GM12872 (cell line): ENCODE measurements at regions not wholly inside any gene's neighbourhood (a gene's known extent, or its start where the extent isn't known, plus 50 kb on each side); places are given as distances from the start of the nearest gene placed in this dataset.

Experiments used
- TF ChIP-seq, protein P1 (sequence below): IDR thresholded peaks from 3 replicates; pipeline ENCODE4 v1.5.1; 2011; ENCODE audit warnings: low read depth, mild to moderate bottlenecking, low read length, moderate library complexity; ENCODE audit not compliant: insufficient read depth

DNA sequence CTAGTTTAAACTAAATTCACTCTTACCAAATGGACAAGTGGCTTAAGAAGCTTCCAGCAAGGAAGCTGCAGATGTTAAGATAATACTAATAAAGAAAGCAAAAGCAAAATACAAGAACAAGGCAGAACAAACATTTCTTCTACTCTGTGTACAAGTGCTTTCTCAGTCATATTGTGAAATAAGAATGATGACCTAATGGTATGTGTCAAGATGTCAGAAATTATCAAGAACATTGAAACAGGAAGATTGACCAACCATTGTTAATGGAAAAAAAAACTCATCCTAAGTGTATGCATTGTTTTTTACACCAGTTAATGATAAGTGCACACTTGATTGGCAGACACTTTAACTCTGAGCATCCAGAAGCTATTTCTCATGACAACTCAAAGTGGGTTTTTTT is 65.4 kb upstream of the P2RY1 start:
- TF ChIP-seq, protein P1, sequence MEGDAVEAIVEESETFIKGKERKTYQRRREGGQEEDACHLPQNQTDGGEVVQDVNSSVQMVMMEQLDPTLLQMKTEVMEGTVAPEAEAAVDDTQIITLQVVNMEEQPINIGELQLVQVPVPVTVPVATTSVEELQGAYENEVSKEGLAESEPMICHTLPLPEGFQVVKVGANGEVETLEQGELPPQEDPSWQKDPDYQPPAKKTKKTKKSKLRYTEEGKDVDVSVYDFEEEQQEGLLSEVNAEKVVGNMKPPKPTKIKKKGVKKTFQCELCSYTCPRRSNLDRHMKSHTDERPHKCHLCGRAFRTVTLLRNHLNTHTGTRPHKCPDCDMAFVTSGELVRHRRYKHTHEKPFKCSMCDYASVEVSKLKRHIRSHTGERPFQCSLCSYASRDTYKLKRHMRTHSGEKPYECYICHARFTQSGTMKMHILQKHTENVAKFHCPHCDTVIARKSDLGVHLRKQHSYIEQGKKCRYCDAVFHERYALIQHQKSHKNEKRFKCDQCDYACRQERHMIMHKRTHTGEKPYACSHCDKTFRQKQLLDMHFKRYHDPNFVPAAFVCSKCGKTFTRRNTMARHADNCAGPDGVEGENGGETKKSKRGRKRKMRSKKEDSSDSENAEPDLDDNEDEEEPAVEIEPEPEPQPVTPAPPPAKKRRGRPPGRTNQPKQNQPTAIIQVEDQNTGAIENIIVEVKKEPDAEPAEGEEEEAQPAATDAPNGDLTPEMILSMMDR, result no peak

DNA sequence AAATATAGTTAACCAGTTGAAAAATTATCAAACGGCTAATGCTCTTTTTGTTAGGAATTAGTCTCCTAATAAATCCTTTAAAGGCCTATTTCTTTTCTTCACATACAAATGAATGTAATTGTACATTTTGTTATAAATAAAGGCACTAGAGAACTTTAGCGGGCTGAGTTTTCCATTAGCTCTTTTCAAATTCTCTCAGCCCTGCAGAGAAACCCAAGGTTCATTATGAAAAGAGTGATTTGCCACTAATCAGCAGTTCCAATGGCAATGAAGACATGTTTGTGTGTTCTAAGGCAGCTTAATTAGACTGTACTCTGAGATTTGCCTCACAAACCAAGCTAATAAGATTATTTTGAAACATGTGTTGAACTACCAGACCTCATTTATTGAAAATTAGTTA is 64.6 kb upstream of the P2RY1 start:
- TF ChIP-seq, protein P1, result no peak

DNA sequence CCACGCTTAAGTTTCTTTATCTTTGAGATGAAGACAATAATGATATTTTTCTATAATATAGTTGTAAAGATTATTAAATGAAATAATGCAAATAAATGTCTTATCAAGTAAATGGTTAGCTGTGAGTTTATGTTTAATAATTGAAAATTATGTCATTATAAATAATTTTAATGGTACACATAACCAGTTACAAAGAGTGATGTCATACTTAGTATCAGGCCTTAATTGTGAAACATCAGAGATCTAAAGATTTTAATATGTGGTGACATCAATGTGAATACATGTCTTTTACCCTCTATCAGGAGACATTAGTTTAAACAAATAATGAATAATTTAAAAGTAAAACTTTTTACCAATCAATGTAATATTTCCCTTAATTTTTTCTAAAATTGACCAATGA is 63.8 kb upstream of the P2RY1 start:
- TF ChIP-seq, protein P1, result no peak

DNA sequence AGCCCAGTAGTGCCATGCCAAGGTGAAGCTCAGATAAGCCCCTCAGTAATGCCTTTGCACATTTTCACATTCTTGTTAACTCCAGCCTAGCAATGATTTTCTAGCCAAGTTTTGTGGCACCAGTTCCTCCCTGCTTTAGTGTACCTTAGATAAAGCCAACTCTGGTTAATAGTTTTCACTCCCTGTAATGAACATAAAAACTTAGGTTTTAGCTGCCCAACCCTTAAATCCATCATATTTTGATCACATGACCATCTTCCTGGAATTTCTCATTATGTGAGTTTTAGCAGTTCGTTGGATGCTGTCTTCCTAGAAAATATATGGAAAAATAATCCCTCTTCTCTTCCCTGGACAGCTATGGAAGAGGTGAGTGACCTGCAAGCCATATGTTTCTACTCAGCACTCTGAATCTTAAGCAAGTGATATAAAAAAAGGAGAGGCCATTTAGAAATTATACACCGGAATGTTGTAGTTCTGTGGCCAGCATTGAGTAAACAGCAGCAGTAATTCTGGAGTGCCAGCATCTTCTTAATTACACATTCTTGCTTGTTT is 62.2 kb upstream of the P2RY1 start:
- TF ChIP-seq, protein P1, result no peak

DNA sequence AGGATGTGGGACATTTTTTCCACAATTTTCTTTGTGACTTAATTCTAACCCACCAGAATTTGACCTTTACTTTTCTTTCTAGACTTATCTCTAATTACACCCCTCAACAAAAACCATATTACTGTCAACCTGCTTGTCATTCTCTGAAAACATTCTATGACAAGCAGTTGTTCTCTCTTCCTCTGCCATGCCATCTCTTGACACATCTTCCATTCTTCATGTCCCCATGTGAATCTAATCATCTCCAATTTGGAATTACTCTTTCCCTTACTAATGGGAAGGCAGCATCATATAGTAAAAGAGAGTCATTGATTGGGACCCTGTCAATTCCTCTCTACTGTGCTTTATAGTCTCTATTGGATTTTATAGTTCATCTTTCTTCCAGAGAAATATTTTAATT is 61.3 kb upstream of the P2RY1 start:
- TF ChIP-seq, protein P1, result no peak

DNA sequence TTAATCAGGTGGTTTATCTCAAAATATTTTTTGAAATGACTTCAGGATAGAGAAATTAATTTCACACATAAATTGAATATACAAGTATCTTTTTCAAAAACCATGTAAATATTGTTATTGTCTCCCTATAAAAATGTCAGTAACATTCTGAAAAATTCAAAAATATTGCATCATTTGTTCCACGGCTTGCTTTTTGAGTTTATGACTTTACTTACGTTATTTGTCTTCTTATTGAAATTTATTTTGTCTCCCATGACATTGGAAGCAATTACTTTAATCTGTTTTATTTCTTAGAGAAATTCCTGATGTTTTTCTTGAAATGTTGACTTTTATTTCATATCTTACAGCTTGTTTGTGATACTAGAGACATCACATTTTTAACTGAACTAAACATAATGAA is 56.9 kb upstream of the P2RY1 start:
- TF ChIP-seq, protein P1, result no peak

DNA sequence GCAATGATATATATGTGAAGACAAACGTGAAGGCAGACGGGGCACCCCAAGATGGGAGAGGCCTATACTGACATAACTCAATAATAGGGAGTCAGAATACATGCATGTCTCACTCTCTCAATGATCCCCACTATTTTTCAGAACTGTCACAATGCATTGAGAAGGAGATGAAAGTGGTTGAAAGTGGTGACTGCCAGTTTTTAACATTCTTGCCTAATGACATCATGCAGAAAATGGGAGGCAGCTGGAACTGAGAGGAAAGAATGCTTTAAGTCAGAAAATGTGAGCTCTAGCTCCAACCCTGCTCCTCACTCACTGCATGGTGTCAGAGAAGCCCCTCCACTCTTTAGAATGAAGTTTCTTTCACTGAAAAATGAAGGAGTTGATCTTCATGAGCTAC is 55.3 kb upstream of the P2RY1 start:
- TF ChIP-seq, protein P1, result no peak
